HFFc6 (cell line): ENCODE measurements at regions not wholly inside any gene's neighbourhood (a gene's known extent, or its start where the extent isn't known, plus 50 kb on each side); places are given as distances from the start of the nearest gene placed in this dataset.

Experiments used
- DNase-seq: peaks from one replicate; pipeline ENCODE4 v3.0.0-alpha.2; 2018
- H3K27ac Mint-ChIP-seq: 2 replicates; pipeline ENCODE4 v1.8.0; 2020; ENCODE audit warnings: mild to moderate bottlenecking, mixed read lengths
- H3K27me3 Mint-ChIP-seq: 2 replicates; pipeline ENCODE4 v1.8.0; 2021; ENCODE audit warnings: mild to moderate bottlenecking, moderate library complexity, mixed read lengths; ENCODE audit not compliant: insufficient read depth
- H3K36me3 Mint-ChIP-seq: 2 replicates; pipeline ENCODE4 v1.8.0; 2021; ENCODE audit warnings: low read depth, mixed read lengths
- H3K4me1 Mint-ChIP-seq: 2 replicates; pipeline ENCODE4 v1.8.0; 2020; ENCODE audit warnings: low read depth, mixed read lengths
- H3K4me3 Mint-ChIP-seq: 2 replicates; pipeline ENCODE4 v1.8.0; 2020; ENCODE audit warnings: mild to moderate bottlenecking, moderate library complexity, mixed read lengths
- H3K9me3 Mint-ChIP-seq: 2 replicates; pipeline ENCODE4 v1.8.0; 2020; ENCODE audit warnings: mild to moderate bottlenecking, mixed read lengths
- CTCF ChIP-seq: fragments of 200-600 bp; sonication (generic); IDR thresholded peaks from 2 replicates; pipeline ENCODE4 v1.5.0; 2021; ENCODE audit warnings: antibody characterized with exemption, mild to moderate bottlenecking

- Mint-ChIP-seq H3K9me3 (peaks cover 35% of the 10 kb centered on the region), H3K4me3 (no peak overlapping the region), H3K36me3 (no peaks in the 10 kb centered on the region)
Measured at GRCh38 chr18:37869051-37869450, 303.5 kb upstream of the CELF4 start.

GRCh38 chr18:37864122-37864521 lies 298.5 kb upstream of the CELF4 start:
- no peaks in the 10 kb centered on the region for H3K36me3 Mint-ChIP-seq
- no peaks in the 10 kb centered on the region for H3K4me1 Mint-ChIP-seq
- no peaks in the 10 kb centered on the region for H3K27me3 Mint-ChIP-seq
- H3K4me3 Mint-ChIP-seq = no peak overlapping the region
- no peak overlapping the region for H3K27ac Mint-ChIP-seq
- DNase-seq = no peak
- no peak for TF ChIP-seq CTCF
- H3K9me3 Mint-ChIP-seq = peaks cover 46% of the 10 kb centered on the region

More at GRCh38 chr18:37869051-37869450, 303.5 kb upstream of the CELF4 start:
- Mint-ChIP-seq H3K27ac (no peak overlapping the region), H3K4me1 (no peaks in the 10 kb centered on the region), H3K27me3 (no peaks in the 10 kb centered on the region)
- no peak for DNase-seq
- no peak for TF ChIP-seq CTCF

- Mint-ChIP-seq H3K9me3 (peaks cover 32% of the 10 kb centered on the region), H3K27ac (no peak overlapping the region), H3K4me3 (no peak overlapping the region), H3K36me3 (no peaks in the 10 kb centered on the region), H3K4me1 (no peaks in the 10 kb centered on the region), H3K27me3 (no peaks in the 10 kb centered on the region)
- no peak for TF ChIP-seq CTCF
- DNase-seq = no peak
Measured at GRCh38 chr18:37861981-37862380, 296.4 kb upstream of the CELF4 start.

GRCh38 chr18:37854396-37854795 lies 288.8 kb upstream of the CELF4 start:
- no peak for TF ChIP-seq CTCF
- Mint-ChIP-seq H3K9me3 (peaks cover 31% of the 10 kb centered on the region), H3K27me3 (no peaks in the 10 kb centered on the region), H3K4me1 (no peaks in the 10 kb centered on the region), H3K36me3 (peaks cover 4% of the 10 kb centered on the region; the same call in 1 of the 2 replicates), H3K4me3 (no peak overlapping the region), H3K27ac (no peak overlapping the region)
- no peak for DNase-seq

DNA sequence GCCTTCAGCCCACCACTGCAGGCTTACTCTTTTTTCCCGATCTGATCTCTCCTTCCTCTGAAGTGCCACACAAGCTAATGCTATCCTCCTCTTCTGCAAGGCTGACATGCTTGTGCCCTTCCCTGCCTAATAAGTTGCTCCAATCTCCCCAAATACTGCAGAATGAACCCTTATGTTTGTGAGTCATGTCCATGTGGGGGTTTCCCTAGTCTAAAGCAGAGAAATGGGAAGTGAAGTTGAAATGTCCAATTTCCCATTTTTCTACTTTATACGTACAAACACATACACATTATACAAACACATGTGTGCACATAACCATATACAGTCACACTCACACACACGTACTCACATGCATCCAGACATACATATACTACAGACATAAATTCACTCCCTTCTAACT lies 288.1 kb upstream of the CELF4 start:
- peaks cover 30% of the 10 kb centered on the region for H3K9me3 Mint-ChIP-seq
- TF ChIP-seq CTCF = no peak
- H3K36me3 Mint-ChIP-seq = peaks cover 4% of the 10 kb centered on the region; the same call in 1 of the 2 replicates
- H3K27me3 Mint-ChIP-seq = no peaks in the 10 kb centered on the region
- no peak for DNase-seq
- no peak overlapping the region for H3K27ac Mint-ChIP-seq
- H3K4me3 Mint-ChIP-seq = no peak overlapping the region; the same call in 1 of the 2 replicates
- no peaks in the 10 kb centered on the region for H3K4me1 Mint-ChIP-seq

DNA sequence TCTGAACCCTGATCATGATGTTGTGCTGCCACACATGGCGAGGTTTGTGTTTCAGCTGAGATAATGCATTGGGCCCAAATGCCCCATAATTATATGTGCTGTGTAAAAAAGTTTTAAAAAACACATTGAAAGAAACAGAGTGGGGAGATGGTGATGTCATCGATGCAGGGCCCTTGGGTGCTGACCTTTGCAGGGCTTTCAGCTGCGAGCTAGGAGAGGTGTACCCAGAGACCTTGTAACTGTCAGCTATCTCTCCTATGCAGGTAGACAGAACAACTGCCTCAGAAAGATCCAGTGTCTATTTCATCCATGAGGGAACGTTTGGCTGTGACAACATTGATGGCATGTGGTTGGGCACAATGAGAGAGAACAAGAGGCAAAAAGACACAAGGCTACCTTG lies 286.9 kb upstream of the CELF4 start:
- H3K4me1 Mint-ChIP-seq = no peaks in the 10 kb centered on the region
- no peak overlapping the region for H3K27ac Mint-ChIP-seq
- no peak for DNase-seq
- no peak for TF ChIP-seq CTCF
- H3K36me3 Mint-ChIP-seq = peaks cover 4% of the 10 kb centered on the region; the same call in 1 of the 2 replicates
- peaks cover 30% of the 10 kb centered on the region for H3K9me3 Mint-ChIP-seq
- H3K27me3 Mint-ChIP-seq = no peaks in the 10 kb centered on the region
- H3K4me3 Mint-ChIP-seq = no peak overlapping the region
